HG03095 (cell line): ENCODE measurements at regions not wholly inside any gene's neighbourhood (a gene's known extent, or its start where the extent isn't known, plus 50 kb on each side); places are given as distances from the start of the nearest gene placed in this dataset.
"Not testable (repeated sequence)": the region's sequence is repeated elsewhere in the genome, so short reads cannot be mapped to it uniquely, and the experiment has no call there.

Experiments used
- ATAC-seq: cut with Tn5 transposase; IDR thresholded peaks from one replicate; pipeline ENCODE4 v1.9.1; 2021; ENCODE audit warnings: moderate library complexity; ENCODE audit not compliant: unreplicated experiment

DNA sequence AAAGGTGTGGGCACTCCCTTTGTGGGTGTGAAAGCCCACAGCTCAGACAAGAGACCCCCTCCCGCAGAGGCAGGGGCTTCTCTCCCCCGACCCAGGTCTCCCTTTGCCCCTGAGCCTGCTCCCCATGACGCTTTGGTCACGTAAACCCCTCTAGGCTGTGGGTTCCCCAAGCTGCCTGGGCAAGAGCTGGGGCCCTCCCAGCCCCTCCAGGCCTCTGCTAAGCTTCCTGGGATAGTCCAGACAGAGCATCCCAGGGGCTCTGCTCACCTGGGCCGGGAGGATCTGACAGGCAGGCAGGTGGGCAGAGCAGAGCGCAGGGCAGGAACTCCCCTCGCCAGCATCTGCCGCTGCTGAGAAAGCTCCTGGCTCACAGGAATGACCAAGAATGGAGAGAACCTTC is 177.3 kb downstream of the BANP start:
- no peak for ATAC-seq

- ATAC-seq: not testable (repeated sequence)
Observed at GRCh38 chr16:88129133-88129532, 177.9 kb downstream of the BANP start.

- no peak for ATAC-seq
Observed at GRCh38 chr16:88130016-88130415, 178.8 kb downstream of the BANP start.

DNA sequence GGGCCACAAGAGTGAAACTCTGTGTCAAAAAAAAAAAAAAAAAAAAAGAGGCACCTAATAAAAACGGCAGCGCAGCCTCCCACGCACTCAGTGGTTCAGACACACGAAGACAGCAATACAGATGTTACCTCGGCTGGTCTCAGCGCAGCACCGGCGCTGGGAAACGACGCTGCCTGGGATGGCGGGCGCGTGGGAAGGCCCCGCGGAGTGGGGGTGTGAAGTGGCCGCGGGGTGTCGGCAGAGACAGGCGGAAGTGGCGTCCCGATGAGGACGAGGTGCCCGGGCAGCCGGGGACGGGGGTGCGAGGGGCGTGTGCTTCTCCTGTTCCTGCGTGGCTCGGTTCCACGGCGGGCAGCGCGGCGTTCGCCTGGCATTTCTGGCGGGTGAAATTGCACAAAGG is 179.4 kb downstream of the BANP start:
- ATAC-seq: no peak

DNA sequence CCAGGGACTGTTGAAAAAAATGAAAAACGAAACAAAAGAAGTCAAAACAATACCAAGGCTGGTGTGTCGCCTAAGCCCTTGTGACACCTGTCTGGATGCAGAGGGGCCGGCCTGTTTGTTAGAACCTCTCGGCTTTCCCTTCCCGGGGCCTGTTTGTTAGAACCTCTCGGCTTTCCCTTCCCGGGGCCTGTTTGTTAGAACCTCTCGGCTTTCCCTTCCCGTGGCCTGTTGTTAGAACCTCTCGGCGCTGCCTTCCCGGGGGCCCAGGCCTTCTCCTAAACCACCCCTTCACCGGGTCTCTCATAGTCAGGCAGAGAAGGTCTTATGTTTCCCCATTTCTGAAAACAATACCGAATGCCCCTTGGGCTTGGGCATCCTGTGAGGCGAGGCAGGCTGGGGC is 180.0 kb downstream of the BANP start:
- ATAC-seq: no peak

GRCh38 chr16:88131966-88132365 is 180.7 kb downstream of the BANP start:
- no peak for ATAC-seq

- no peak for ATAC-seq
Observed at GRCh38 chr16:88132836-88133506, 181.7 kb downstream of the BANP start.

DNA sequence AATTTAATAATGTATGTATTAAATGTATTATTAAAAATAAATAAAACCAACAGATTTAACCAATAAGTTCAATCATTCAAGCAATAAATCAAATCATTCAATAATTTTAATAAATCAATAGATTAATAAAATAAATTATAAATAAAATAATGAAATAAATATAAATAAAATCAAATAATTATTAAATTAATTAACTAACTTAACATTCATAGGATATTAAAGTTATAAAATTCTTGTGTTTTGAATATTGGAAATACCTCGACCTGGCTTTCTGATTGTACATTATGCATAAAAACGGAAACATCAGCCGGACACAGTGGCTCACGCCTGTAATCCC is 182.2 kb downstream of the BANP start:
- no peak for ATAC-seq

DNA sequence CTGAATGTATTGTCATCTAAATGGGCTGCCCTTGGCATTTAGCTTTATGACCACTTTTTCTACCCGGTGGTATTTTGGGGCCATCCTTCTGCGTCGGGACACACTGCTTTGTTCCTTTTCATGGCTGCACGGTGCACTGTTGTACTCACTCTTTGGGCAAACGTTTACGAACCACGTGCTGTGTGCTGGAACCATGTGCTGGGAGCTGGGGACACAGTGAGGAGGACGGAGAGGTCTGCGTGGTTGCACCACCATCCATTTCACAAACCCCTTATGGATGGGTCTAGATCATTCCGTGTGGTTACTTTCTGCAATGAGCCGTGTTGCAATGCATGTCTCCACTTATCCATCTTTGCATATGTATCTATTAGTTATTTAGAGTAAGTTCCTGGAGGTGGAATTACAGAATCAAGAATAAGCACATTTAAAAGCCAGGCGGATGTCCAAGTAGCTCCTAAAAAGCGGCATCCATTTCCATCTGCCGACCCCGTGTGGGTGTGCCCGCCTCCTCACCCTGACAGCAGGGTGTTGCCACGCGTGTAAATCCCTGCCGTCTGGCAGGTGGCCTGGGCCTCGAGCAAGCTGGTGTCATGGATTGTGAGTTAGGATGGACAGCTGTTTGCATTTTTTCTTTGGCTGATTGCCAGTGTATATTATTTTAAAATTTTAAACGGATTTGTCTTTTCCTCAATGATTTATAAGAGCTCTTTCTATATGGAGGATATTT is 183.1 kb downstream of the BANP start:
- not testable (repeated sequence) for ATAC-seq

DNA sequence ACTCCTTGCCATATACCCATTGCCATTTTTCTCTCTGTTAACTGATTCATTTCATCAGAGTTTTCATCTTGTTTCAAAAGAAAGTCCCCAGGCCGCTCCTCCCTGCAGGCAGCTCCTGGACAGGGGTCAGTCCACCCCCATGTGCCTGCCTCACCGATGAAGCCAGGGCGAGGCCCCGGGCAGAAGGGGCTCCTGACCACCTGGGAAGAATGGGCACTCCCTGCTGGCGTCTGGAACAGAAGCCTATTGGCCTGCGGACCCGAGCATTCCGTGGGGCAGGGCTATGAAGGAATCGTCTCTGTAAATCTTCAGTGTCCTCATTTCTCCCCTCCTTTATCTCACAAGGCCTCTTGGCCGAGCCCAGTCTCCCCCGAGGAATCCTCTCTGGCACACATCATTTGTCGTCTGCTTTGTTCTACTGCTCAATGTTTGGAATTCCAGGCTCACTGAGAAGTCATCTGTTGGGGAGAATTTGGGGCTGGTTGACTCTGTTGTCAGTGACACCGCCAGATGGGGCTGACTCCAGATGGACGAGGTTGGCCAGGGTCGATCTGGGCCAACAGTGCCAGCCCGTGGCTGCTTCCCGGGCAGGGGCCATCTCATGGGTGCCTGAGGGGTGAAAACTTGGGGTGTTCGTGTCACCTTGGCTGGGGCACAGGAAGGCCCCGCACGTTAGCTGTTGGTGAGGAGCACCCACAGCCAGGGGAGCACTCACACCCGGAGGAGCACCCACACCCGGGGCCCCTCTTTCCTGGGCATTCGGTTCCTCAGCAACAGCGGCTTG is 183.9 kb downstream of the BANP start:
- ATAC-seq: not testable (repeated sequence)

DNA sequence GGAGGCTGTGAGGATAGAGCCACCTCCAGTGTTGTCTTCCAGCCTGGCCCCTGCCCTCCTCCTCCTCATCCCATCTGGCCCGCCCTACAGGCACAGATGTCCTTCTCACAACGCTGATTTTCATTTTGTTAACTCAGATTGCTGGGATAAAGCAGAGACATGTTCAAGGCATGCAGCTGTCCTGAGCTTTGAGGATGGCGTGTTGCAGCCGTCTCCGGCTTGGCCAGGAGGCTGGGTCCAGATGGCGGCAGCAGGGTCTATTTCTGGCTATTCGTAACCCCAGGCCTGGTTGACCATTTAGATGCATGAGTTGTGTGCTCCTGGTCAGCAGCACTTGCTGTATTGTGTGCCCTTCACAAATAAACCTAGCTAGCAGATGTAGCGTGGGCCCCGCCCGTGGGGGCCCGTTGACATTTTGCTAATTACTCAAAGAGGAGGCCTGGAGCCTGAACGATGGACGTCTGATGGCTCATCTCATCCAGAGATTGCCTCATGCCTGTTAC is 185.0 kb downstream of the BANP start:
- ATAC-seq: not testable (repeated sequence)

- not testable (repeated sequence) for ATAC-seq
Observed at GRCh38 chr16:88136939-88137338, 185.7 kb downstream of the BANP start.

DNA sequence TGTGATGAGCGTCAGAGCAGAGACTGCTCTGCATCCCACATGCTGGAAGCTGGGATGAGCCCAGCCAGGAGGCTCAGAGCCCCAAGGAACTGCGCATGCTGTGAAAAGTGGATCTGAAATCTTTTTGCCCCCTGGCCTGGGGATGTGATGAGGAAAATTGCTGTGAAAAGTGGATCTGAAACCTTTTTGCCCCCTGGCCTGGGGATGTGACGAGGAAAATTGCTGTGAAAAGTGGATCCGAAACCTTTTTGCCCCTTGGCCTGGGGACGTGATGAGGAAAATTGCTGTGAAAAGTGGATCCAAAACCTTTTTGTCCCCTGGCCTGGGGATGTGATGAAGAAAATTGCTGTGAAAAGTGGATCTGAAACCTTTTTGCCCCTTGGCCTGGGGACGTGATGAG is 187.9 kb downstream of the BANP start:
- ATAC-seq: not testable (repeated sequence)

DNA sequence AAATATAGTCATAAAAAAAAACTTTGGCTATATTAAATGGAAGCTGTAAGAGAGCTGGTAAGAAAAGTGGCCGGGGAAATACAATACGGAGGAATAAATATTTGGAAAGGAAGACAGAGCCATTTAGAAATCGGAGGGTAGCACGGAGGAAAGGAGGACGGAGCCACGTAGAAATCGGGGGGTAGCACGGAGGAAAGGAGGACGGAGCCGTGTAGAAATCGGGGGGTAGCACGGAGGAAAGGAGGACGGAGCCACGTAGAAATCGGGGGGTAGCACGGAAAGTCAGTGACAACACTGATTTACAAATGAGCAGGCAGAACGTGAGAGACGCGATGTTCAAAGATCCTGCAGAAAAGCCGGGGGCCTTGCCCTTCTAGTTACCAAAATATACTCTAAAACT is 189.0 kb downstream of the BANP start:
- not testable (repeated sequence) for ATAC-seq

DNA sequence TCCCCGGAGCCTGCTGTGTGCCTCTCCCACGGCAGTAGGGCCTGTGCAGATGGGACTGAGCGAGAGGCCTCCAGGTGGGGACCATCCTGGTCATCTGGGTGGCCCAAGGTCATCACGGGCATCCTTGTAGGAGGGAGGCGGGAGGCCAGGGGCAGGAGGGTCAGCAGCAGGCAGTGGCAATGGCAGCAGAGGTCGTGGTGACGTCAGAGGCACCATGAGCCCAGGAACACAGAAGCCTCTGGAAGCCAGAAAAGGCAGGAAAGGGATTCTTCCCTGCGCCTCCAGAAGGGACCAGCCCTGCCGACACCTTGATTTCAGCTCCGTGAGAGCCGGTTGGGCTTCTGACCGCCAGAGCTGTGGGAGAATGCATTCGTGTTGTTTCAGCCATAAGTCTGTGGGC is 190.3 kb downstream of the BANP start:
- ATAC-seq: no peak

DNA sequence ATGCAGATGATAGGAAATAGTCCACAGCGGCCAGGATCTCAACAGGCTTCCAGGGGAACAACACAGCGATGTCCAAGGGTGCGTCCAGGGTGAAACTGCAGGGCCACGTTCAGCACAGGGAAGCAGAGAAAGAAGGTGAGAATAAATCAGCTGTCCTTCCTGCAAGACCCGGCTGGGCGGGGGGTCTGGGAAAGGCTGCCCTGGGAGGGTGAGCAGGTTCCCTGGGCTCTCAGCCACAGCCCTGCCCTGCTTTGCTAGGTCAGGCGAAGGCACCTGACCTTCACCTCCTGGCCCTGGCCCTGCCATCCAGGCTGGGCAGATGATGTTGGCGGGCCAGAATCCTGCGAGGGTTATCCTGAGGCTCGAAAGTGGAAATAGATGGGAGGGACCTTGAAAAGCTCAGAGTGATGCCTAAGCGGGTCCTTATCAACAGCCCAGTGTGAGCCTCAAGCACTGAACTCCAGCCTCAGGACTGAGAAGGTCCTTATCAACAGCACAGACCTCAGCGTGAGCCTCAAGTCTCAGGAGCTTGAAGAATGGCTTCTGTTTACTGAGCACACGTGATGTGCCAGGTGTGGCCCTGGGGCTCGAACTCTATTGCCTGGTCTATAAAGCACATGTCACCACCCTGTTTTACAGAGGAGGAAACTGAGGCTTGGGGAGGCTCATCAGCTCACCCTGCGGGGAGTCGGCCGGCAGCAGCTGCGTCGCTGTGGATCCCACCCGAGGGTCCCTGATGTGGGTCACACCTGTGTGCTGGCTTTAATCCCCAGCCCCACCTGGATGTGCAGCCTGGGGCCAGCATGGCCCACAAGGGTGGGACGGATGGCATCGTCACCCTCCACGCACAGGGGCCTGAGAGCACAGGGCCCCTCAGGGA is 191.1 kb downstream of the BANP start:
- not testable (repeated sequence) for ATAC-seq

DNA sequence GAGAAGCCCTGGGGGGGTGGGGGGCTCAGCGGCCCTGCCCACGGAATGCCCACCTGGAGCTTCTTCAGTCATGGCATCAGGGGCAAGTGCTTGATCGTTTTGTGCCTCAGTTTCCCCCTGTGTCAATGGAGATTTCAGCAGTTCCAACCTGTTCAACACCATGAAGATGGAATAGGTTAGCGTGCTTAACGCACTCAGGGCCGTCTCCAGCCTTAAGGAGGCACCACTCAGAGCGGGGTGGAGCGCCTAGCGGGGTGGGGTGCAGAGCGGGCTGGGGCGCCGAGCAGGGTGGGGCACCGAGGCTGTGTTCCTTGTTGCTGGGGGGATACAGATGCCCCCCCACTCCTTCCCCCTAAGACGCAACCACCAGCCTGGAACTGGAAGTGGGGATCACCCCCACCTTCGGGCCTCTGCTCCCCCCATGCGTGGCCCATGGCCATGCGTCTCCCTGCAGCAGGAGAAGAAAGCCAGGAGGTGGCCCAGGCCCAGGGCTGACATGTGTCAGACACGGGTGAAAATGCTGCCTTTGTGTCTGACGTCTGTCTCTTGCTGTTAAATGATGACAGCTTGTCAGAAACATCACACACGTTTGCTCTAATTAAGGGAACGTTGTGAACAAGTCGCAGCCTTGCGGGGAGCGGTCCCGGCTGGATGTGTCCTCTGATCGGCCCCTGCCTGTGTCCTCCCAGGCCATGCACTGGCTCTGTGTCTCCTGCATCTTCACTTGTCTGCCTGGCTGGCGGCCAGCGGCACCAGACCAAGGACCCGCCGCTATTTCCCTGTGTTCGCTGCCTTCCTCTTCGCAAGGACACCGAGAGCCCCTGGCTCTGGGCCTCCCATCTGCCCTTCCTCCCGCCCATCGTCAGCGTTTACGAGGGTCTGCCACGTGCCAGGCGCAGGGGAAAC is 192.1 kb downstream of the BANP start:
- not testable (repeated sequence) for ATAC-seq

- no peak for ATAC-seq
Observed at GRCh38 chr16:88144028-88144511, 192.8 kb downstream of the BANP start.

GRCh38 chr16:88145376-88145775 is 194.1 kb downstream of the BANP start:
- not testable (repeated sequence) for ATAC-seq
